GM12892 (cell line): ENCODE measurements at regions not wholly inside any gene's neighbourhood (a gene's known extent, or its start where the extent isn't known, plus 50 kb on each side); places are given as distances from the start of the nearest gene placed in this dataset.

Source experiments
- DNase-seq: peaks from one replicate; pipeline ENCODE4 v3.0.0; 2011; ENCODE audit not compliant: insufficient read length
- FAIRE-seq: peaks from 2 replicates; lab custom pipeline; 2011; peaks lifted over from hg19 to GRCh38; lab: Jason Lieb, UNC
- POLR2A ChIP-seq: IDR thresholded peaks from 2 replicates; pipeline ENCODE4 v1.6.1; 2011; ENCODE audit warnings: low read depth, low read length, control low read depth
- POLR2AphosphoS5 ChIP-seq: IDR thresholded peaks from 2 replicates; pipeline ENCODE4 v1.6.1; 2011; ENCODE audit warnings: low read depth, low read length, control low read depth
- TAF1 ChIP-seq: IDR thresholded peaks from 2 replicates; pipeline ENCODE4 v1.6.1; 2011; ENCODE audit warnings: low read depth, mild to moderate bottlenecking, control low read depth, low read length, borderline replicate concordance

- DNase-seq = no peak
- TF ChIP-seq POLR2AphosphoS5 (no peak), POLR2A (no peak), TAF1 (no peak)
- no peak for FAIRE-seq
Measured at GRCh38 chr15:38614621-38615020, 50.0 kb upstream of the RASGRP1 start.

- FAIRE-seq (no peak), DNase-seq (no peak)
- TF ChIP-seq POLR2AphosphoS5 = no peak
- TF ChIP-seq POLR2A = no peak
- no peak for TF ChIP-seq TAF1
Measured at GRCh38 chr15:38617831-38618230, 53.2 kb upstream of the RASGRP1 start.

GRCh38 chr15:38618242-38618955 lies 53.8 kb upstream of the RASGRP1 start:
- FAIRE-seq = no peak
- TF ChIP-seq POLR2A (no peak), POLR2AphosphoS5 (no peak), TAF1 (no peak)
- DNase-seq = no peak

- FAIRE-seq = no peak
- TF ChIP-seq POLR2AphosphoS5 (no peak), TAF1 (no peak), POLR2A (no peak)
- DNase-seq = no peak
Measured at GRCh38 chr15:38620098-38620497, 55.5 kb upstream of the RASGRP1 start.

- no peak for FAIRE-seq
- TF ChIP-seq POLR2A (no peak), TAF1 (no peak), POLR2AphosphoS5 (no peak)
- no peak for DNase-seq
Measured at GRCh38 chr15:38620851-38621594, 56.4 kb upstream of the RASGRP1 start.

- TF ChIP-seq TAF1 (no peak), POLR2AphosphoS5 (no peak), POLR2A (no peak)
- no peak for FAIRE-seq
- no peak for DNase-seq
Measured at GRCh38 chr15:38622304-38622703, 57.7 kb upstream of the RASGRP1 start.

- DNase-seq (no peak), FAIRE-seq (no peak)
- no peak for TF ChIP-seq TAF1
- TF ChIP-seq POLR2A = no peak
- TF ChIP-seq POLR2AphosphoS5 = no peak
Measured at GRCh38 chr15:38622908-38623307, 58.3 kb upstream of the RASGRP1 start.

- DNase-seq (no peak), FAIRE-seq (no peak)
- TF ChIP-seq TAF1 (no peak), POLR2A (no peak), POLR2AphosphoS5 (no peak)
Measured at GRCh38 chr15:38623744-38624143, 59.1 kb upstream of the RASGRP1 start.

- no peak for FAIRE-seq
- no peak for TF ChIP-seq POLR2AphosphoS5
- no peak for TF ChIP-seq TAF1
- TF ChIP-seq POLR2A = no peak
- DNase-seq = no peak
Measured at GRCh38 chr15:38624244-38625205, 59.9 kb upstream of the RASGRP1 start.

GRCh38 chr15:38625886-38626285 lies 61.3 kb upstream of the RASGRP1 start:
- no peak for FAIRE-seq
- no peak for TF ChIP-seq POLR2AphosphoS5
- no peak for DNase-seq

GRCh38 chr15:38626443-38627050 lies 61.9 kb upstream of the RASGRP1 start:
- DNase-seq (no peak), FAIRE-seq (no peak)
- TF ChIP-seq POLR2A (no peak), TAF1 (no peak), POLR2AphosphoS5 (no peak)
